ENCODE measurements at regions not wholly inside any gene's neighbourhood (a gene's known extent, or its start where the extent isn't known, plus 50 kb on each side); places are given as distances from the start of the nearest gene placed in this dataset.
"Not testable (repeated sequence)": the region's sequence is repeated elsewhere in the genome, so short reads cannot be mapped to it uniquely, and the experiment has no call there.

DNA sequence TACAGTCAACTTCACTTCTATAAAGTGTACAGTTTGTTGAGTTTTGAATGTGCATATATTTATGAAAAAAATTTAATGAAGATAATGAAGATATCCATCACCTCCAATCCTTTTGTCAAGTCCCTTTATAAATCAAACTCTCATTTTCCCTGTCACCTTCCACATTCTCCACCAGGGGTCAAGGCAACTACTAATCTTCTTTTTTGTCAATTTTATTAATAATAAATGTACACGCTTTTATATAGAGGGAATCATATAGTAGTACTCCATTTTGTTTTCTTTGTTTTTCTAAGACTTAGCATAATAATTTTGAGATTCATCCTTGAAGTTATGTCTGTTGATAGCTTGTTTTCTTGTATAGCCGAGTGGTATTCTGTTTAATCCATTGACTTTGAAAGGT, 1594.2 kb upstream of the PRMT6 start:
- POLR2A ChIA-PET, result no interaction called here
- CTCF ChIA-PET, result no interaction called here

GRCh38 chr1:105467549-105467948, 1588.9 kb upstream of the PRMT6 start:
- in situ Hi-C loops (cut with HindIII; ENCODE audit: low pct_unique_long_range_greater_than_20kb, low sequenced_read_pairs), result no loop called here

More for the DNA sequence above, 1594.2 kb upstream of the PRMT6 start:
- DNase-seq (ENCODE audit: low read depth, low spot score), result no peak
- H3K36me3 ChIP-seq (ENCODE audit: control insufficient read depth, insufficient read depth, low read length), result no peaks in the 10 kb centered on the region
- no peaks in the 10 kb centered on the region for H3K27me3 ChIP-seq (ENCODE audit: control insufficient read depth, insufficient read depth, low read length)
- H3K9me3 ChIP-seq (ENCODE audit: control insufficient read depth, insufficient read depth, low read depth, low read length), result no peaks in the 10 kb centered on the region
- ATAC-seq, result no peak
- H3K4me3 ChIP-seq (ENCODE audit: low read depth in 2 of 2, low read length in 2 of 2), result no peak overlapping the region
- TF ChIP-seq SIN3A (IDR thresholded peaks at IDR 0.05; ENCODE audit: borderline replicate concordance, insufficient read depth, low read depth, low read length), result no peak
- no peak for TF ChIP-seq POLR2AphosphoS5 (IDR thresholded peaks at IDR 0.05; ENCODE audit: low read depth, low read length)
- TF ChIP-seq TCF7L2 (IDR thresholded peaks at IDR 0.05; ENCODE audit: low read depth, low read length), result no peak
- no peak for TF ChIP-seq REST (IDR thresholded peaks at IDR 0.05; ENCODE audit: insufficient read depth in 1 of 2, low read depth in 2 of 2, low read length in 1 of 2)
- intact Hi-C loops (cut with micrococcal nuclease; ENCODE audit: unreplicated experiment), result no loop called here
- no peaks in the 10 kb centered on the region for H3K4me1 ChIP-seq (ENCODE audit: control insufficient read depth, insufficient read depth, low read length)
- in situ Hi-C loops (cut with HindIII; ENCODE audit: low pct_unique_long_range_greater_than_20kb, low sequenced_read_pairs), result no loop called here
- no peak overlapping the region for H3K27ac ChIP-seq (ENCODE audit: low read length)
- no TSS peak for BruUV-seq (replicated peaks)

DNA sequence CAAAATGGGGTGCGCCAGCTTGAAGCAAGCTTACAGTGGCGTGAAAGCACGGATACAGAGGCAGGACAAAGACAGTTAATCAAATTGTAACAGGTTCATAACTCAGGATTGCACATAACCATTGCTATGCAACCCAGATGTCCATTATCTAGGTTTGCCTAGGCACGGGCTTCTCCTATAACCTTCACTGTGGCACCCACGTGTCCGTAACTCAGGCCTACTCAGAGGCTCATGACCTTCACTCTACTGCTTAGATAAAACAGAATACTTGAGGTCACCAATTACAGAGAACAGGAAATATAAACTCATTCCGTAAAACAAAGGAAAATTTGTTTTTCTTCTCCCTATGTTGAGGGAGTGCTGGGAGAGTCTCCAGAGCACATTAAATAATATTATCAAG, 1585.9 kb upstream of the PRMT6 start:
- H3K27me3 ChIP-seq (ENCODE audit: control insufficient read depth, insufficient read depth, low read length); H3K4me1 ChIP-seq (ENCODE audit: control insufficient read depth, insufficient read depth, low read length); CTCF ChIA-PET; DNase-seq (ENCODE audit: low read depth, low spot score); POLR2A ChIA-PET; H3K36me3 ChIP-seq (ENCODE audit: control insufficient read depth, insufficient read depth, low read length); in situ Hi-C loops (cut with HindIII; ENCODE audit: low pct_unique_long_range_greater_than_20kb, low sequenced_read_pairs); BruUV-seq (replicated peaks); intact Hi-C loops (cut with micrococcal nuclease; ENCODE audit: unreplicated experiment); H3K27ac ChIP-seq (ENCODE audit: low read length); H3K9me3 ChIP-seq (ENCODE audit: control insufficient read depth, insufficient read depth, low read depth, low read length); ATAC-seq; H3K4me3 ChIP-seq (ENCODE audit: low read depth in 2 of 2, low read length in 2 of 2): not testable (repeated sequence)

More at GRCh38 chr1:105467549-105467948, 1588.9 kb upstream of the PRMT6 start:
- ATAC-seq, result no peak
- H3K4me1 ChIP-seq (ENCODE audit: control insufficient read depth, insufficient read depth, low read length), result no peaks in the 10 kb centered on the region
- no peaks in the 10 kb centered on the region for H3K36me3 ChIP-seq (ENCODE audit: control insufficient read depth, insufficient read depth, low read length)
- CTCF ChIA-PET, result no interaction called here
- POLR2A ChIA-PET, result no interaction called here
- no peak overlapping the region for H3K4me3 ChIP-seq (ENCODE audit: low read depth in 2 of 2, low read length in 2 of 2)
- H3K27me3 ChIP-seq (ENCODE audit: control insufficient read depth, insufficient read depth, low read length), result no peaks in the 10 kb centered on the region
- no TSS peak for BruUV-seq (replicated peaks)
- intact Hi-C loops (cut with micrococcal nuclease; ENCODE audit: unreplicated experiment), result no loop called here
- H3K27ac ChIP-seq (ENCODE audit: low read length), result no peak overlapping the region
- TF ChIP-seq TCF7L2 (IDR thresholded peaks at IDR 0.05; ENCODE audit: low read depth, low read length) (no peak), SIN3A (IDR thresholded peaks at IDR 0.05; ENCODE audit: borderline replicate concordance, insufficient read depth, low read depth, low read length) (no peak), REST (IDR thresholded peaks at IDR 0.05; ENCODE audit: insufficient read depth in 1 of 2, low read depth in 2 of 2, low read length in 1 of 2) (no peak), POLR2AphosphoS5 (IDR thresholded peaks at IDR 0.05; ENCODE audit: low read depth, low read length) (no peak)
- TF ChIP-seq, protein P1, sequence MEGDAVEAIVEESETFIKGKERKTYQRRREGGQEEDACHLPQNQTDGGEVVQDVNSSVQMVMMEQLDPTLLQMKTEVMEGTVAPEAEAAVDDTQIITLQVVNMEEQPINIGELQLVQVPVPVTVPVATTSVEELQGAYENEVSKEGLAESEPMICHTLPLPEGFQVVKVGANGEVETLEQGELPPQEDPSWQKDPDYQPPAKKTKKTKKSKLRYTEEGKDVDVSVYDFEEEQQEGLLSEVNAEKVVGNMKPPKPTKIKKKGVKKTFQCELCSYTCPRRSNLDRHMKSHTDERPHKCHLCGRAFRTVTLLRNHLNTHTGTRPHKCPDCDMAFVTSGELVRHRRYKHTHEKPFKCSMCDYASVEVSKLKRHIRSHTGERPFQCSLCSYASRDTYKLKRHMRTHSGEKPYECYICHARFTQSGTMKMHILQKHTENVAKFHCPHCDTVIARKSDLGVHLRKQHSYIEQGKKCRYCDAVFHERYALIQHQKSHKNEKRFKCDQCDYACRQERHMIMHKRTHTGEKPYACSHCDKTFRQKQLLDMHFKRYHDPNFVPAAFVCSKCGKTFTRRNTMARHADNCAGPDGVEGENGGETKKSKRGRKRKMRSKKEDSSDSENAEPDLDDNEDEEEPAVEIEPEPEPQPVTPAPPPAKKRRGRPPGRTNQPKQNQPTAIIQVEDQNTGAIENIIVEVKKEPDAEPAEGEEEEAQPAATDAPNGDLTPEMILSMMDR (IDR thresholded peaks at IDR 0.05), result no peak
- no peak for DNase-seq (ENCODE audit: low read depth, low spot score)
- no peaks in the 10 kb centered on the region for H3K9me3 ChIP-seq (ENCODE audit: control insufficient read depth, insufficient read depth, low read depth, low read length)

Data from Panc1 (cell line).